Uterus (tissue), 3 donors: ENCODE measurements at regions not wholly inside any gene's neighbourhood (a gene's known extent, or its start where the extent isn't known, plus 50 kb on each side); places are given as distances from the start of the nearest gene placed in this dataset.

Experiments
- DNase-seq, 2 donors: peaks; one replicate each; pipeline ENCODE4 v3.0.0-alpha.2; 2019 to 2020
- H3K27ac ChIP-seq, 2 donors: fragments of 200-600 bp; sonication (generic); 1 replicate in 1 of 2; 2 replicates in 1 of 2; pipeline ENCODE4 v1.5.1; 2016 to 2018
- H3K27me3 ChIP-seq, 2 donors: fragments of 200-600 bp; sonication (generic); one replicate each; pipeline ENCODE4 v1.5.1; 2018 to 2019; ENCODE audit warnings: control low read depth in 1 of 2
- H3K36me3 ChIP-seq, 2 donors: fragments of 200-600 bp; sonication (generic); one replicate each; pipeline ENCODE4 v1.5.1; 2019; ENCODE audit warnings: control low read depth in 1 of 2
- H3K4me1 ChIP-seq, 2 donors: fragments of 200-600 bp; sonication (generic); one replicate each; pipeline ENCODE4 v1.5.1; 2018 to 2019; ENCODE audit warnings: control low read depth in 1 of 2
- H3K4me3 ChIP-seq, 2 donors: fragments of 200-600 bp; sonication (generic); 1 replicate in 1 of 2; 2 replicates in 1 of 2; pipeline ENCODE4 v1.5.1; 2018 to 2019; ENCODE audit warnings: mild to moderate bottlenecking in 1 of 2
- H3K9me3 ChIP-seq, 2 donors: fragments of 200-600 bp; sonication (generic); one replicate each; pipeline ENCODE4 v1.5.1; 2019; ENCODE audit warnings: control low read depth in 1 of 2
- CTCF ChIP-seq, 4 experiments: fragments of 200-600 bp in 2 of 4; fragments of 450-650 bp in 2 of 4; sonication (generic) in 2 of 4; IDR thresholded peaks; one replicate each; pipeline ENCODE4 v1.5.1; 2016 to 2019; ENCODE audit warnings: antibody characterized with exemption in 4 of 4, mild to moderate bottlenecking in 2 of 4, moderate library complexity in 1 of 4
- POLR2A ChIP-seq, 2 donors: fragments of 450-650 bp; IDR thresholded peaks; one replicate each; pipeline ENCODE4 v1.6.1; 2016; ENCODE audit warnings: antibody characterized with exemption in 2 of 2, mild to moderate bottlenecking in 1 of 2, moderate library complexity in 1 of 2
- intact Hi-C: fragments of 100-400 bp; cut with DNase I; formaldehyde crosslinking; loops from one replicate; pipeline ENCODE4 v1.15.1; 2023; ENCODE audit warnings: low total_unique reads
- donor health status: DM: yes; HTN: yes; CAD: no.

GRCh38 chr4:149885896-149886295, 70.3 kb upstream of the IQCM start:
- DNase-seq = no peak
- Histone ChIP-seq H3K4me3 (no peak overlapping the region), H3K36me3 (no peaks in the 10 kb centered on the region), H3K27me3 (no peaks in the 10 kb centered on the region), H3K4me1 (no peaks in the 10 kb centered on the region), H3K9me3 (no peaks in the 10 kb centered on the region), H3K27ac (no peak overlapping the region)
- intact Hi-C loops = no loop called here
- TF ChIP-seq CTCF (IDR thresholded peaks at IDR 0.05) (no peak), POLR2A (IDR thresholded peaks at IDR 0.05) (no peak)

- TF ChIP-seq CTCF (IDR thresholded peaks at IDR 0.05) (no peak), POLR2A (IDR thresholded peaks at IDR 0.05) (no peak)
- no peaks in the 10 kb centered on the region for H3K36me3 ChIP-seq
- DNase-seq = no peak
- intact Hi-C loops = no loop called here
- no peaks in the 10 kb centered on the region for H3K4me1 ChIP-seq
- H3K27ac ChIP-seq = no peak overlapping the region
- no peaks in the 10 kb centered on the region for H3K9me3 ChIP-seq
- no peak overlapping the region for H3K4me3 ChIP-seq
- H3K27me3 ChIP-seq = no peaks in the 10 kb centered on the region
These were observed 71.3 kb upstream of the IQCM start for GRCh38 chr4:149886786-149887490.

GRCh38 chr4:149889991-149890390, 74.3 kb upstream of the IQCM start:
- intact Hi-C loops = no loop called here
- no peaks in the 10 kb centered on the region for H3K4me1 ChIP-seq
- no peak for TF ChIP-seq CTCF (IDR thresholded peaks at IDR 0.05)
- TF ChIP-seq POLR2A (IDR thresholded peaks at IDR 0.05) = no peak
- no peaks in the 10 kb centered on the region for H3K36me3 ChIP-seq
- no peak overlapping the region for H3K4me3 ChIP-seq
- DNase-seq = no peak
- H3K27ac ChIP-seq = no peak overlapping the region
- no peaks in the 10 kb centered on the region for H3K9me3 ChIP-seq
- H3K27me3 ChIP-seq = no peaks in the 10 kb centered on the region

GRCh38 chr4:149890531-149890930, 74.9 kb upstream of the IQCM start:
- no peaks in the 10 kb centered on the region for H3K9me3 ChIP-seq
- no peak for DNase-seq
- no peak overlapping the region for H3K27ac ChIP-seq
- no peaks in the 10 kb centered on the region for H3K4me1 ChIP-seq
- no peak overlapping the region for H3K4me3 ChIP-seq
- intact Hi-C loops = no loop called here
- H3K27me3 ChIP-seq = no peaks in the 10 kb centered on the region
- TF ChIP-seq POLR2A (IDR thresholded peaks at IDR 0.05) = no peak
- no peak for TF ChIP-seq CTCF (IDR thresholded peaks at IDR 0.05)
- no peaks in the 10 kb centered on the region for H3K36me3 ChIP-seq

GRCh38 chr4:149891426-149891825, 75.8 kb upstream of the IQCM start:
- no peaks in the 10 kb centered on the region for H3K4me1 ChIP-seq
- no peak for TF ChIP-seq POLR2A (IDR thresholded peaks at IDR 0.05)
- no peak for TF ChIP-seq CTCF (IDR thresholded peaks at IDR 0.05)
- DNase-seq = no peak
- H3K9me3 ChIP-seq = no peaks in the 10 kb centered on the region
- no peak overlapping the region for H3K27ac ChIP-seq
- H3K27me3 ChIP-seq = no peaks in the 10 kb centered on the region
- H3K4me3 ChIP-seq = no peak overlapping the region
- no peaks in the 10 kb centered on the region for H3K36me3 ChIP-seq
- intact Hi-C loops = no loop called here
